Body of pancreas (tissue), 4 donors: ENCODE measurements at regions not wholly inside any gene's neighbourhood (a gene's known extent, or its start where the extent isn't known, plus 50 kb on each side); places are given as distances from the start of the nearest gene placed in this dataset.

Source experiments
- ATAC-seq: fragments of 150-250 bp; one replicate; pipeline ENCODE4 v1.9.1; 2016
- DNase-seq, 4 donors: peaks; one replicate each; pipeline ENCODE4 v3.0.0-alpha.2; 2019
- H3K27ac ChIP-seq, 4 donors: fragments of 200-600 bp; sonication (generic); 1 replicate in 3 of 4; 2 replicates in 1 of 4; pipeline versions ENCODE4 v1.5.1 to v1.6.1; 2016 to 2019; ENCODE audit warnings: mild to moderate bottlenecking in 1 of 4, mixed read lengths in 1 of 4, moderate library complexity in 1 of 4
- H3K27me3 ChIP-seq, 2 donors: fragments of 200-600 bp; sonication (generic); one replicate each; pipeline ENCODE4 v1.6.0; 2016; ENCODE audit warnings: mild to moderate bottlenecking in 1 of 2
- H3K36me3 ChIP-seq, 2 donors: fragments of 200-600 bp; sonication (generic); replicated peaks in 1 of 2; 2 replicates each; pipeline ENCODE4 v1.5.1; 2016; ENCODE audit warnings: low read depth in 2 of 2; ENCODE audit not compliant: insufficient read depth in 1 of 2
- H3K4me1 ChIP-seq: fragments of 200-600 bp; sonication (generic); one replicate; pipeline ENCODE4 v1.6.0; 2016
- H3K4me3 ChIP-seq, 2 donors: fragments of 200-600 bp; sonication (generic); 1 replicate in 1 of 2; 2 replicates in 1 of 2; pipeline ENCODE4 v1.5.1; 2016 to 2019
- H3K9me3 ChIP-seq, 3 donors: fragments of 200-600 bp; sonication (generic); 1 replicate in 2 of 3; 2 replicates in 1 of 3; pipeline ENCODE4 v1.5.1; 2016
- CTCF ChIP-seq, 7 experiments: fragments of 450-650 bp in 4 of 7; fragments of 200-600 bp in 3 of 7; sonication (generic) in 3 of 7; IDR thresholded peaks; one replicate each; pipeline ENCODE4 v1.5.1; 2016 to 2019; ENCODE audit warnings: antibody characterized with exemption in 7 of 7
- POLR2A ChIP-seq, 3 donors: fragments of 450-650 bp; IDR thresholded peaks; one replicate each; pipeline ENCODE4 v1.6.1; 2016; ENCODE audit warnings: antibody characterized with exemption in 3 of 3, mild to moderate bottlenecking in 2 of 3
- WGBS, 2 donors: methylation state at CpG; one replicate each; pipeline ENCODE4 v1.1.5; 2017; 5-methylcytosine and 5-hydroxymethylcytosine counted together
- intact Hi-C: fragments of 100-400 bp; cut with DNase I; formaldehyde crosslinking; loops from one replicate; pipeline ENCODE4 v1.15.1; 2023

- DNase-seq, result no peak
- Histone ChIP-seq H3K4me1 (no peaks in the 10 kb centered on the region), H3K9me3 (no peaks in the 10 kb centered on the region), H3K4me3 (no peak overlapping the region), H3K36me3 (no peaks in the 10 kb centered on the region), H3K27ac (no peak overlapping the region), H3K27me3 (no peaks in the 10 kb centered on the region)
- intact Hi-C loops, result no loop called here
- no peak for ATAC-seq
- TF ChIP-seq CTCF (IDR thresholded peaks at IDR 0.05), result no peak
- no peak for TF ChIP-seq POLR2A (IDR thresholded peaks at IDR 0.05)
- 64 to 70% methylated on average over 2 of the region's 2 CpGs for WGBS, 2 donors
These were observed 488.7 kb upstream of the ID2 start for GRCh38 chr2:8193146-8193545.

- Histone ChIP-seq H3K27ac (no peak overlapping the region), H3K27me3 (no peaks in the 10 kb centered on the region), H3K4me1 (no peaks in the 10 kb centered on the region), H3K4me3 (no peak overlapping the region), H3K9me3 (no peaks in the 10 kb centered on the region), H3K36me3 (no peaks in the 10 kb centered on the region)
- no peak for DNase-seq
- ATAC-seq, result no peak
- TF ChIP-seq POLR2A (IDR thresholded peaks at IDR 0.05) (no peak), CTCF (IDR thresholded peaks at IDR 0.05) (no peak)
- intact Hi-C loops, result no loop called here
- 29 to 48% methylated on average over 11 to 15 of the region's 15 CpGs for WGBS, 2 donors
These were observed 487.9 kb upstream of the ID2 start for GRCh38 chr2:8193686-8194615.

- Histone ChIP-seq H3K36me3 (no peaks in the 10 kb centered on the region), H3K27ac (no peak overlapping the region), H3K4me3 (no peak overlapping the region), H3K4me1 (no peaks in the 10 kb centered on the region), H3K27me3 (no peaks in the 10 kb centered on the region), H3K9me3 (no peaks in the 10 kb centered on the region)
- ATAC-seq, result no peak
- TF ChIP-seq CTCF (IDR thresholded peaks at IDR 0.05) (no peak), POLR2A (IDR thresholded peaks at IDR 0.05) (no peak)
- 31 to 52% methylated on average over 1 of the region's 1 CpG for WGBS, 2 donors
- DNase-seq, result no peak
- intact Hi-C loops, result no loop called here
These were observed 486.1 kb upstream of the ID2 start for GRCh38 chr2:8195784-8196183.

- intact Hi-C loops, result no loop called here
- DNase-seq (no peak), ATAC-seq (no peak)
- no peak overlapping the region for H3K27ac ChIP-seq
- H3K9me3 ChIP-seq, result no peaks in the 10 kb centered on the region
- 70 to 86% methylated on average over 3 of the region's 3 CpGs for WGBS, 2 donors
- no peaks in the 10 kb centered on the region for H3K4me1 ChIP-seq
- no peak for TF ChIP-seq POLR2A (IDR thresholded peaks at IDR 0.05)
- TF ChIP-seq CTCF (IDR thresholded peaks at IDR 0.05), result no peak
- no peak overlapping the region for H3K4me3 ChIP-seq
- no peaks in the 10 kb centered on the region for H3K27me3 ChIP-seq
- H3K36me3 ChIP-seq, result no peaks in the 10 kb centered on the region
These were observed 485.5 kb upstream of the ID2 start for GRCh38 chr2:8196316-8196715.

GRCh38 chr2:8197101-8197500 lies 484.8 kb upstream of the ID2 start:
- H3K27me3 ChIP-seq, result no peaks in the 10 kb centered on the region
- DNase-seq, result no peak
- no peak overlapping the region for H3K4me3 ChIP-seq
- no peaks in the 10 kb centered on the region for H3K4me1 ChIP-seq
- H3K36me3 ChIP-seq, result no peaks in the 10 kb centered on the region
- TF ChIP-seq CTCF (IDR thresholded peaks at IDR 0.05) (no peak), POLR2A (IDR thresholded peaks at IDR 0.05) (no peak)
- 86 to 91% methylated on average over 4 of the region's 4 CpGs for WGBS, 2 donors
- no peaks in the 10 kb centered on the region for H3K9me3 ChIP-seq
- ATAC-seq, result no peak
- intact Hi-C loops, result no loop called here
- no peak overlapping the region for H3K27ac ChIP-seq
